Bronchial epithelial cell (primary cell): ENCODE measurements at regions not wholly inside any gene's neighbourhood (a gene's known extent, or its start where the extent isn't known, plus 50 kb on each side); places are given as distances from the start of the nearest gene placed in this dataset.

Experiments used
- DNase-seq: peaks from one replicate; pipeline ENCODE4 v3.0.0-alpha.2; 2010; ENCODE audit warnings: low read depth
- FAIRE-seq: peaks from 2 replicates; lab custom pipeline; 2011; peaks lifted over from hg19 to GRCh38; lab: Jason Lieb, UNC
- H3K27me3 ChIP-seq: 2 replicates; pipeline ENCODE4 v1.5.1; 2011; ENCODE audit warnings: low read length; ENCODE audit not compliant: control insufficient read depth, insufficient read depth
- H3K36me3 ChIP-seq: 2 replicates; pipeline ENCODE4 v1.5.1; 2011; ENCODE audit warnings: low read length; ENCODE audit not compliant: control insufficient read depth, insufficient read depth
- H3K4me3 ChIP-seq: 2 replicates; pipeline ENCODE4 v1.5.1; 2011; ENCODE audit warnings: mild to moderate bottlenecking, low read depth, low read length, control low read depth
- TF ChIP-seq, protein P1 (sequence below): IDR thresholded peaks from 2 replicates; pipeline ENCODE4 v1.5.1; 2011; ENCODE audit warnings: mild to moderate bottlenecking, moderate library complexity, low read length, control low read depth, inconsistent platforms; ENCODE audit not compliant: insufficient read depth, severe bottlenecking

DNA sequence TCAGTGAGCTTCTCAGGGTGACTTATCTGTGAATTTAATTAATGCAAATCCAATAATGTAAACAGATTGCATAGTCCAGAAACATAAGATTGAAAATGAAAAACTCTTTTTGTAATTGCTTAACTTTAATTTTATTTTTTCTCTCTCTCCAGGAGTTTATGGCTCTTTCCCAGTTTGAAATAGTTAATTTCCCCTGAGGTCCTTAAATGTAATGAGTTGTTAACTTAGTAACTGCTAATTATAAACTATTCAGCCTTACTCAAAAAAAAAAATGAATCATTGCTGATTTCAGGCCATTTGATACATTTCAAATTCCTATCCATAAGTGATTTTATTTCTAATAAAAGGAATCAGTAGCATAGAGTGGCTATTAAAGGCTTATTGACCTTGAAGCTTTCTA lies 84.1 kb upstream of the TRPC4 start:
- FAIRE-seq, result no peak
- TF ChIP-seq, protein P1, sequence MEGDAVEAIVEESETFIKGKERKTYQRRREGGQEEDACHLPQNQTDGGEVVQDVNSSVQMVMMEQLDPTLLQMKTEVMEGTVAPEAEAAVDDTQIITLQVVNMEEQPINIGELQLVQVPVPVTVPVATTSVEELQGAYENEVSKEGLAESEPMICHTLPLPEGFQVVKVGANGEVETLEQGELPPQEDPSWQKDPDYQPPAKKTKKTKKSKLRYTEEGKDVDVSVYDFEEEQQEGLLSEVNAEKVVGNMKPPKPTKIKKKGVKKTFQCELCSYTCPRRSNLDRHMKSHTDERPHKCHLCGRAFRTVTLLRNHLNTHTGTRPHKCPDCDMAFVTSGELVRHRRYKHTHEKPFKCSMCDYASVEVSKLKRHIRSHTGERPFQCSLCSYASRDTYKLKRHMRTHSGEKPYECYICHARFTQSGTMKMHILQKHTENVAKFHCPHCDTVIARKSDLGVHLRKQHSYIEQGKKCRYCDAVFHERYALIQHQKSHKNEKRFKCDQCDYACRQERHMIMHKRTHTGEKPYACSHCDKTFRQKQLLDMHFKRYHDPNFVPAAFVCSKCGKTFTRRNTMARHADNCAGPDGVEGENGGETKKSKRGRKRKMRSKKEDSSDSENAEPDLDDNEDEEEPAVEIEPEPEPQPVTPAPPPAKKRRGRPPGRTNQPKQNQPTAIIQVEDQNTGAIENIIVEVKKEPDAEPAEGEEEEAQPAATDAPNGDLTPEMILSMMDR, result no peak

DNA sequence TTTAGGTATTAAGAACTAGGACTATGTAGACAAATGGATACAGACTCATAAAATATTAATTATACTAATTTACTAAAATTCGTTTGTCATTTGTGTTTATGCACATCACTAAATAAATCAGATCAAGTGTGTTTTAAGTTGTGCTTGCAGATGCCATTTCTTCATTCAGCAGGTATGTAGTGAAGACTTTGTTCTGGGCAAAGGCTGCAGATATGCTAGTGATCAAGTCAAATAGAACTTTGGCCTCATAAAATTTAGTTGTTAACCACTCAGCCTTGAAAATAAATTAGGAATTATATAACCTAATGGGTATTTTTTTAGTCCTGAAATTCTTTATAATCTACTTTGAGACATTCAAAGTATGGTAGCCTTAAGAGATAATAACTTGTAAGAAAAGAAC lies 80.4 kb upstream of the TRPC4 start:
- no peaks in the 10 kb centered on the region for H3K27me3 ChIP-seq
- DNase-seq (no peak), FAIRE-seq (no peak)
- no peaks in the 10 kb centered on the region for H3K36me3 ChIP-seq
- H3K4me3 ChIP-seq, result no peak overlapping the region
- TF ChIP-seq, protein P1, result no peak

More for the DNA sequence above, 84.1 kb upstream of the TRPC4 start:
- H3K27me3 ChIP-seq, result no peaks in the 10 kb centered on the region
- no peak for DNase-seq
- no peak overlapping the region for H3K4me3 ChIP-seq
- no peaks in the 10 kb centered on the region for H3K36me3 ChIP-seq

DNA sequence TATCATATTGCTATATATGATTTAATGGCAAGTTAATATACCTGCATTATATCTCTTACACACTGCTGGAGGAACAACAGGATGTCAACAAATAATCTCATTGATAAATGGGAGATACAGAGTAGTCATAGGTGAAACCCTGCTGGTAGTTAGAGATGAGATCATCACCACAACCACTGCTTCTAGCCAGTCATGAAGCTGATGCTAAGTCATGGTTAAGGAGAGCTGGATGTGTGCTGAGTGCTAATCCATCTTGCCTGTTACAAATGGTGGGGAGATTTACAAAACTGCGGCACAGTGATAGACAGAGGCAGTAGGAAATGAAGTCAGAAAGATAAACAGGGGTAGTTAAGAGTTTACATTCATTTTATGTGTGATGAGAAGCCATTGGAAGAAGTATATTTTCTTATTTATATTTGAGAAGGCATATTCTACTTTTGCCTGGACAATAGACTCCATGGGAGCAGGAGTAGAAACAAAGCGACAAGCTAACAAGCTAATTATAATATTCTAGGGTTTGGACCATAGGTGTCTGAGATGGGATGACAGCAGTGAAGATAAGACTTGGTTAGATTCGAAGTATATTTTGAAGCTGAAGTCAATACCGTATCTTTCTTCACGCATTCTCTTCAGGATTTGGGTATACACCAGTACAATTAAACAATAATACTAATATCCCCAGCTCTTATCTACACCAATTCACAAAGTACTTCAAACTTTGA lies 78.0 kb upstream of the TRPC4 start:
- no peaks in the 10 kb centered on the region for H3K27me3 ChIP-seq
- FAIRE-seq (no peak), DNase-seq (no peak)
- TF ChIP-seq, protein P1, result no peak
- no peaks in the 10 kb centered on the region for H3K36me3 ChIP-seq
- no peak overlapping the region for H3K4me3 ChIP-seq

DNA sequence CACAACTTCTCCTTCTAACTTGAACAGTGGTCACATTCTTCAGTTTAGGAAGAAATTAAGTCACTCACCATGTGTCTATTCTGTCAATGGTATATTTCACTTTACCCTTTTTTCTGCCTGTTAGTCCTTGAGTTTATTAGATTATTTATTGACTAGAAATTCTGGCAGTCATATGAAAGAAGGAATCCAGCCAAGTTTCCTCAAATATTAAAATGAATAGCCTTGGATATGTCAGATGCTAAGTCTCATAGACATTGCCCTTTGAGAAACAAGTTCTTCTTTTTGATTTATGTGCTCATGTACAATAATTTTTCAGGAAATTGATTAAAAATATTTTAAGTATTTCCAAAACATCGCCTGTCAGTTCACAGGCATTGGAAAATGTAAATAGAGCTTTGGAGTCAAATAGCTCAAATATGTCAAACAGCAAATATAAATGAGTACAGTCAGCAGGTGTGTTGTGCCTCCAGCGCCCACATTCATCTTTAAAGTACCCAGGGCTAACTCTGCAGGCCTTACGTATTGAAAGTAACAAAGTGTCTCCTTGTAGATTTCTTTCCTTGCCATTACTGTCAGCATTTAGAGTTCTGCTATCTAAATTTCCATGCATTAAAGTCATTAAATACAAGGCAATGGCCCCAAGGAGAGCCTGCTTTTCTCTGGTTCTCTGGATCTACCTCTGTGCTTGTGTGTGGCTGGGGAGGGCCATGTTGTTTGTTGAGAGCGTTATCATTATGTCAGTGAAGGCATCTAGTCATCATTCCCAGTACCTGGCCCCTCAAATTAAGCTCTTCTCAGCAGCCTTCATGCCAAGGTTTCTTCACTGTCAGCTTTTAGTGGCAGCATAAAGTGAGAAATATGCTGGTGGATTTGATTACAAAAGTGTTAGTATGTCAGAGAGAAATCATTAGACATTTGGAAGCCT lies 76.3 kb upstream of the TRPC4 start:
- Histone ChIP-seq H3K36me3 (no peaks in the 10 kb centered on the region), H3K4me3 (no peak overlapping the region), H3K27me3 (no peaks in the 10 kb centered on the region)
- FAIRE-seq (no peak), DNase-seq (no peak)
- TF ChIP-seq, protein P1, result no peak

DNA sequence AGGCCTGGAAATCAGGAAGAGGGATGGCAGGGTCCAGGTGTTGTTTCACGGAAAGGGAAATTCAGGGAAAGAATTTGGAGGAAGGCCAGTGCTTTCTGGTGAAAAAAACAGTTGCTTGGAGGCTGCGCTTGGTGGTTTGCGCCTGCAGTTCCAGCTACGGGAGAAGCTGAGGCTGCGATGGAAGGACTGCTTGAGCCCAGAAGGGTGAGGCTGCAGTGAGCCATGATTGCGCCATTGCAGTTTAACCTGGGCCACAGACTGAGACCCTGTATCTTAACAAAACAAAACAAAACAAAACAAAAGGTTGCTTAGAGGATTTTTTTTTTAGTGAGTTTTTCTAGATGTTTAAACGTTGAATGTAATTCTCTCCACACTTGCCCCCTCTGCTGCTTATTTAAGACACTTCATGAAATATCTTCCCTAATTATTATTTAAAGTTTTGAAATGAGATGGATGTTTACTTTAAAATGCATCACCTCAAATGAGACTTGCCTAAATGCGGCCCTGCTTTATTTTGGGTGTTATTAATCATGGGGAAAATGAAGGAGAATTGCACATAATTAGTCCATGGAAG lies 75.4 kb upstream of the TRPC4 start:
- TF ChIP-seq, protein P1, result no peak
- Histone ChIP-seq H3K36me3 (no peaks in the 10 kb centered on the region), H3K27me3 (no peaks in the 10 kb centered on the region), H3K4me3 (no peak overlapping the region)
- DNase-seq, result no peak
- no peak for FAIRE-seq
